ENCODE measurements at regions not wholly inside any gene's neighbourhood (a gene's known extent, or its start where the extent isn't known, plus 50 kb on each side); places are given as distances from the start of the nearest gene placed in this dataset.

GRCh38 chr7:96903906-96904305 lies 101.4 kb upstream of the DLX6 start:
- Histone ChIP-seq H3K27me3 (replicated peaks; ENCODE audit: insufficient read depth, low read depth, low read length, poor library complexity) (no peaks in the 10 kb centered on the region), H3K27ac (ENCODE audit: low read depth, low read length, poor library complexity, severe bottlenecking) (no peak overlapping the region), H3K36me3 (ENCODE audit: insufficient read depth, low read length, poor library complexity, severe bottlenecking) (no peaks in the 10 kb centered on the region), H3K9me3 (ENCODE audit: low read depth, low read length, poor library complexity, severe bottlenecking) (no peaks in the 10 kb centered on the region), H3K4me1 (ENCODE audit: insufficient read depth, low read length, poor library complexity, severe bottlenecking) (no peaks in the 10 kb centered on the region), H3K4me3 (ENCODE audit: low read depth, low read length, poor library complexity, severe bottlenecking) (no peak overlapping the region)
- TF ChIP-seq EZH2 (IDR thresholded peaks at IDR 0.05; ENCODE audit: borderline replicate concordance, low read depth, low read length, poor library complexity, severe bottlenecking), result no peak
- no peak for TF ChIP-seq CTCF (conservative IDR thresholded peaks at IDR 0.05; ENCODE audit: low read depth, low read length)
- ChIA-PET POLR2A (ENCODE audit: low non-redundant PET) (no interaction called here), CTCF (no interaction called here)
- intact Hi-C loops (cut with micrococcal nuclease; ENCODE audit: unreplicated experiment), result no loop called here
- no TSS peak for BruUV-seq (replicated peaks)
- DNase-seq (ENCODE audit: low spot score), result no peak

GRCh38 chr7:96910486-96910885 lies 94.9 kb upstream of the DLX6 start:
- CTCF ChIA-PET, result no interaction called here
- intact Hi-C loops (cut with micrococcal nuclease; ENCODE audit: unreplicated experiment), result no loop called here

GRCh38 chr7:96915029-96915428 lies 90.3 kb upstream of the DLX6 start:
- no peak for DNase-seq (ENCODE audit: low spot score)
- BruUV-seq (replicated peaks), result no TSS peak
- Histone ChIP-seq H3K27me3 (replicated peaks; ENCODE audit: insufficient read depth, low read depth, low read length, poor library complexity) (no peaks in the 10 kb centered on the region), H3K4me3 (ENCODE audit: low read depth, low read length, poor library complexity, severe bottlenecking) (no peak overlapping the region), H3K4me1 (ENCODE audit: insufficient read depth, low read length, poor library complexity, severe bottlenecking) (no peaks in the 10 kb centered on the region), H3K9me3 (ENCODE audit: low read depth, low read length, poor library complexity, severe bottlenecking) (no peaks in the 10 kb centered on the region), H3K27ac (ENCODE audit: low read depth, low read length, poor library complexity, severe bottlenecking) (no peak overlapping the region), H3K36me3 (ENCODE audit: insufficient read depth, low read length, poor library complexity, severe bottlenecking) (no peaks in the 10 kb centered on the region)
- TF ChIP-seq CTCF (conservative IDR thresholded peaks at IDR 0.05; ENCODE audit: low read depth, low read length), result no peak
- TF ChIP-seq EZH2 (IDR thresholded peaks at IDR 0.05; ENCODE audit: borderline replicate concordance, low read depth, low read length, poor library complexity, severe bottlenecking), result no peak
- intact Hi-C loops (cut with micrococcal nuclease; ENCODE audit: unreplicated experiment), result no loop called here
- POLR2A ChIA-PET (ENCODE audit: low non-redundant PET), result no interaction called here
- CTCF ChIA-PET, result no interaction called here

More at GRCh38 chr7:96910486-96910885, 94.9 kb upstream of the DLX6 start:
- DNase-seq (ENCODE audit: low spot score), result peak; percentile 32
- Histone ChIP-seq H3K9me3 (ENCODE audit: low read depth, low read length, poor library complexity, severe bottlenecking) (no peaks in the 10 kb centered on the region), H3K4me3 (ENCODE audit: low read depth, low read length, poor library complexity, severe bottlenecking) (no peak overlapping the region), H3K27me3 (replicated peaks; ENCODE audit: insufficient read depth, low read depth, low read length, poor library complexity) (no peaks in the 10 kb centered on the region), H3K36me3 (ENCODE audit: insufficient read depth, low read length, poor library complexity, severe bottlenecking) (no peaks in the 10 kb centered on the region), H3K27ac (ENCODE audit: low read depth, low read length, poor library complexity, severe bottlenecking) (no peak overlapping the region), H3K4me1 (ENCODE audit: insufficient read depth, low read length, poor library complexity, severe bottlenecking) (no peaks in the 10 kb centered on the region)
- no TSS peak for BruUV-seq (replicated peaks)
- TF ChIP-seq CTCF (conservative IDR thresholded peaks at IDR 0.05; ENCODE audit: low read depth, low read length) (no peak), EZH2 (IDR thresholded peaks at IDR 0.05; ENCODE audit: borderline replicate concordance, low read depth, low read length, poor library complexity, severe bottlenecking) (no peak)
- POLR2A ChIA-PET (ENCODE audit: low non-redundant PET), result no interaction called here
